Fibroblast of skin of scalp (primary cell): ENCODE measurements at regions not wholly inside any gene's neighbourhood (a gene's known extent, or its start where the extent isn't known, plus 50 kb on each side); places are given as distances from the start of the nearest gene placed in this dataset.
A peak's percentile ranks its signal among the peaks of the same experiment; 100 is the strongest.

ENCODE experiments used
- DNase-seq: peaks from one replicate; pipeline ENCODE4 v3.0.0-alpha.2; 2013

DNA sequence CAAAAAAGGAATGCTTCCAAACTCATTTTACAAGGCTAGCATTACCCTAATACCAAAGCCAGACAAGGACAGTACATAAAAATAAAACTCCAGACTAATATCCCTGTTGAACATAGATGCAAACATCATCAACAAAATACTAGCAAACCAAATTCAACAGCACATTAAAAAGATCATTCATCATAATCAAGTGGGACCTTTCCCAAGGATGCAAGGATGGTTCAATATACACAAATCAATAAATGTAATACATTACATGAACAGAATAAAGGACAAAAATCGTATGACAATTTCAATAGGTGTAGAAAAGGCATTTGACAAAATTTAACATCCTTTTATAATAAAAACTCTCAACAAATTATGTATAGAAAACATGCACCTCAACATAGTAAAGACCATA is 66.6 kb upstream of the CNR1 start:
- DNase-seq: no peak

DNA sequence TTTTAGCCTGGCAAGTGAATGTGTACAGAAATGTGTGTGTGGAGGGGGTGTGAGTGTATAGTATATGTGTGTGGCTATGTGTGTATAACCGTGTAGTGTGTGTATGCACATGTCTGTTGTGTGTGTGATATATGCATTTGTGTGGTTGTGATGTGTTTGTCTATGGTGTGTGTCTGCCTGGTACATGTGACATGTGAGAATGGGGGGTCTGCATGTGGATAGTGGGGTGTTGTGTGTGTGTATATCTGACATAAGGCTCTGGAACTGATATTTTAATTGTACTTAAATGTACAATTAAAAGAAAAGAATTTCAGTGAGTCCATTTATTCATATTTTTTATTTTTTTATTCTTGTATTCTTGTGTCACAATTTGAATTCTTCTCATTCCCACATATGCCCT is 57.2 kb upstream of the CNR1 start:
- DNase-seq: no peak

DNA sequence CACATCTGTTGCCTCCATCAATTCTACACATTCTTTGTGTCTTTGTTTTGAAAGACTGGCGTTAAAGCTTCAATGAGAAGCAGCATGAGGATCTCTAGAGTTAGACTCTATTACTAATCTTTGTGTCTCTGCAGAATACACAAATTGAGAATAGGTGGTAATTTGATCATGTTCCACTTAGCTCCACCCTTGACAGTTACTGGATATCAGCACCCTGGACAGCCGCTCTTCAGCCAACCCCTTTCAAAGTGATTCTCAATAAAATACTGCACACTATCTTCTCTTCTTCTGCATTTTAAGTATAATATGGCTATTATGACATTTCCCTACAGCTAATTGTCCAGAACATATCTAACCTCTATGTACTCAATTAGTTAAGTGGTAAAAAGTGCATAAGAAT is 54.3 kb upstream of the CNR1 start:
- DNase-seq: peak; percentile 1

DNA sequence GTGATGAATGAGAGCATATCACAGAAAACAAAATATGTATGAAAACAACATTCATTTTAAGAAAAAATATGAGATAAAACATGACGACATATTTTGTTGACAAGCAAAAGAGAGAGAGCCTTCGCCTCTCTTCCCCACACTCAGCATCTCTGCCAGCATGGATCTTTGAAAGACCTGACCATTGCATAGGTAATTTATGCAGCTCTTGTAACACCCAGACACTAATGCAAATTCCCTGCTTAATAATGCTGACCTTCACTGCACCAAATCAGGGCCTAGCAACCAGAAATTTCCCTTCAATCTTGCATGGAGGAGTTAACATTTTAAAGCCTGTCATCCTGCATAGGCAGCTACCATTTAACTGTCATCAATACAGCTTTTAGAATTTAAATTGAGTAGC is 50.0 kb upstream of the CNR1 start:
- no peak for DNase-seq
